GM06990 (cell line): ENCODE measurements at regions not wholly inside any gene's neighbourhood (a gene's known extent, or its start where the extent isn't known, plus 50 kb on each side); places are given as distances from the start of the nearest gene placed in this dataset.

Source experiments
- DNase-seq: peaks from one replicate; pipeline ENCODE4 v3.0.0-alpha.2; 2011; ENCODE audit not compliant: insufficient read length; ENCODE audit errors: extremely low read depth
- H3K27me3 ChIP-seq: replicated peaks from 2 replicates; pipeline ENCODE4 v1.6.0; 2011; ENCODE audit warnings: low read length; ENCODE audit not compliant: control insufficient read depth, insufficient read depth
- H3K36me3 ChIP-seq: 2 replicates; pipeline ENCODE4 v1.5.1; 2011; ENCODE audit warnings: low read length; ENCODE audit not compliant: control insufficient read depth, insufficient read depth
- H3K4me3 ChIP-seq: replicated peaks from 2 replicates; pipeline ENCODE4 v1.5.1; 2011; ENCODE audit warnings: low read depth, mild to moderate bottlenecking, control low read depth, low read length
- CTCF ChIP-seq: IDR thresholded peaks from 2 replicates; pipeline ENCODE4 v1.5.1; 2011; ENCODE audit warnings: low read length, control low read depth, mild to moderate bottlenecking, inconsistent platforms; ENCODE audit not compliant: insufficient read depth, poor library complexity, severe bottlenecking

GRCh38 chr12:33813536-33813935, 208.8 kb upstream of the ALG10 start:
- Histone ChIP-seq H3K27me3 (no peaks in the 10 kb centered on the region), H3K36me3 (no peaks in the 10 kb centered on the region), H3K4me3 (no peak overlapping the region)
- no peak for DNase-seq
- TF ChIP-seq CTCF: no peak

DNA sequence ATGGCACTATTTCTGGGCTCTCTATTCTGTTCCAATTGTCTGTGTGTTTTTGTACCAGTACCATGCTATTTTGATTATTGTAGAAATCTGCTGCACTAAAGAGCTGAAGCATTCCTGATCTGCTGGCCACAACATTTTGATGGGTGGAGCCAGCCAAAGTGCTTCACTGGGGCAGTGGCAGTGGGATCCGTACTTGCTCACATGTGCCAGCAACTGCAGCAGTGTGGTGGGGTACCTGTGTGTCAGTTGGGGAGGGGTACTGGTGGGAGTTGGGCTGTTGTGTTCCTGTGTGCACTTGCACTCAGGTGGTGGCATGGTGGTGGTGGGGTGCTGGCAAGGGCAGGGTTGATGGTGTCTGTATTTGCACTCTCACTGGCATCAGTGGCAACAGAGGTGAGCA, 204.6 kb upstream of the ALG10 start:
- Histone ChIP-seq H3K4me3 (no peak overlapping the region), H3K36me3 (no peaks in the 10 kb centered on the region), H3K27me3 (no peaks in the 10 kb centered on the region)
- no peak for TF ChIP-seq CTCF
- DNase-seq: no peak

GRCh38 chr12:33818313-33818712, 204.0 kb upstream of the ALG10 start:
- H3K27me3 ChIP-seq: no peaks in the 10 kb centered on the region
- H3K4me3 ChIP-seq: no peak overlapping the region
- H3K36me3 ChIP-seq: no peaks in the 10 kb centered on the region
- TF ChIP-seq CTCF: no peak
- DNase-seq: no peak

DNA sequence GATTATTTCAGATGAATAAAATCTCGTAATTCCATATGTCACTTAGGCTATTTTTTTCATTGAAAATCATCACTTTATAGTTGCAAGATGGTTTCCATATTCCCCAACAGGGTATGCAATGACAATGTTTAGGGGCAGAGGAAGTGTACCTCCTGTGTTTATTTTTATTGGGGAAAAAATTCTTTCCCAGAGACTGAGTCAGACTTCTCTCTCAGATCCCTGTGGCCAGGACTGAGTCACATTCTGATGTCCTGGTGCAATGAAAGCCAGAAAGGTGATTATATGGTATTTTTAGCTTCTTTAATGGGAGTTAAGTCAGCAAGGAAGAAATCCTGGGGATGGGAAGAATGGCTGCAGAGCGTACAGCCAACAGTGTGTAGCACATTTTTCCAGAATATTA, 196.9 kb upstream of the ALG10 start:
- no peaks in the 10 kb centered on the region for H3K36me3 ChIP-seq
- no peak for DNase-seq
- no peaks in the 10 kb centered on the region for H3K27me3 ChIP-seq
- no peak overlapping the region for H3K4me3 ChIP-seq
- no peak for TF ChIP-seq CTCF

GRCh38 chr12:33825986-33826602, 196.2 kb upstream of the ALG10 start:
- Histone ChIP-seq H3K36me3 (no peaks in the 10 kb centered on the region), H3K27me3 (no peaks in the 10 kb centered on the region), H3K4me3 (no peak overlapping the region)
- no peak for TF ChIP-seq CTCF
- no peak for DNase-seq

DNA sequence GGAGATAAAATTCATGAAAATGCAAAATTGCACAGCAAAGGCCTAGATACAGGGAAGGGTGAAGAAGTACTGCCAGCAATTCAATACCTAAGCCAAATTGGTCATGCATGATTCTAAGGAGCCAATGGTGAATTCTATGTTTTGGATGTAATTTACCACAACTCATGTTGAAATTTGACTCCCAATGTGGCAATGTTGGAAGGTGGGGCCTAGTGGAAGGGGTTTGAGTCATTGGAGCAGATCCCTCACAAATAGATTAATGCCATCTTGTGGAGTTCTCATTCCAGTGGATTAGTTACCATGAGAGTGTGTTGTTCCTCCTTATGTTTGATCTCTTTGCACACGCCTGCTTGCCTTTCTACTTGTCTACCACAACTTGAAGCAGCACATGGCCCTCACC, 194.0 kb upstream of the ALG10 start:
- Histone ChIP-seq H3K4me3 (no peak overlapping the region), H3K27me3 (no peaks in the 10 kb centered on the region), H3K36me3 (no peaks in the 10 kb centered on the region)
- no peak for DNase-seq
- no peak for TF ChIP-seq CTCF
